ENCODE measurements at regions not wholly inside any gene's neighbourhood (a gene's known extent, or its start where the extent isn't known, plus 50 kb on each side); places are given as distances from the start of the nearest gene placed in this dataset.
"Not testable (repeated sequence)": the region's sequence is repeated elsewhere in the genome, so short reads cannot be mapped to it uniquely, and the experiment has no call there.

DNA sequence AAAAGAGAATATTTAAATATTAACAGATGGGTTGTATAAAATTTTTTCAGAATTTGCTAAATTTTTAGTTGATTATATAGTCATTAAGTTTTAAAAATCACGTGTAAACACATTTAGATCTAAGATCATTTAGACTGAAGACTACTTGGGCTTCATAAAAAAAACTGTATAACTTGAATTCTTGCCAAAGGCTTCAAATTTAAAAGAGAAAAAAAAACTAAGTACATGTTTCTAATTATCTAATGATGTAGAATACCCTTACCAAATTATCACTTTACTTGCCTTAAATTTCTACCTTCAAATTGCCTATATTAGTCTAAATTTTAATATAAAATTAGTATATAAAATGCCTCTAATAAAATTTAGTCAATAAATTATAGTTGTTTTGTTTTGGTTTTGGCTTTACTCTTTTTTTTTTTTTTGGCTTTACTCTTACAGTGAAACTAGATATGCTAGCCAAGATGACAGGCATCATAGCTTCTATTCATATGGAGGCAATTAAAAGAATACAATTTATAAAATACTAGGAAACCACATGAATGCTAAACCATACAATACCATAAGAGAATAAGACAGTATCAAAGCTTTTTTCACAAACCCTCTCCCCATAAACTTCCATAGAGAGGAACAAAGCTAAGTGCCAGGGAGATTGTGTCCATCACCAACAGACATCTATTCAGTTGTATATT, 183.1 kb upstream of the KCNMB2 start:
- H3K4me1 ChIP-seq (ENCODE audit: control insufficient read depth in 3 of 3, insufficient read depth in 2 of 3, low read depth in 1 of 3, low read length in 2 of 3) = peaks cover 0 to 2% (median 0%) of the 10 kb centered on the region in 3 donors
- no peak for FAIRE-seq
- no peak overlapping the region for H3K27ac ChIP-seq (ENCODE audit: low read depth in 1 of 3, low read length in 2 of 3)
- no peak overlapping the region for H3K4me3 ChIP-seq (ENCODE audit: low read depth in 1 of 3, low read length in 3 of 3)
- H3K27me3 ChIP-seq (ENCODE audit: control insufficient read depth in 3 of 3, insufficient read depth in 3 of 3, low read length in 3 of 3) = no peaks in the 10 kb centered on the region
- 14 to 32% (median 19%) methylated on average over 1 of the region's 1 CpG for WGBS, 3 donors
- peaks cover 0 to 8% of the 10 kb centered on the region in 2 donors for H3K9me3 ChIP-seq (ENCODE audit: control insufficient read depth in 2 of 2, insufficient read depth in 1 of 2, low read depth in 1 of 2, low read length in 1 of 2)
- no peak for DNase-seq
- no peaks in the 10 kb centered on the region for H3K36me3 ChIP-seq (ENCODE audit: control insufficient read depth in 3 of 3, insufficient read depth in 2 of 3, low read depth in 1 of 3, low read length in 3 of 3)

DNA sequence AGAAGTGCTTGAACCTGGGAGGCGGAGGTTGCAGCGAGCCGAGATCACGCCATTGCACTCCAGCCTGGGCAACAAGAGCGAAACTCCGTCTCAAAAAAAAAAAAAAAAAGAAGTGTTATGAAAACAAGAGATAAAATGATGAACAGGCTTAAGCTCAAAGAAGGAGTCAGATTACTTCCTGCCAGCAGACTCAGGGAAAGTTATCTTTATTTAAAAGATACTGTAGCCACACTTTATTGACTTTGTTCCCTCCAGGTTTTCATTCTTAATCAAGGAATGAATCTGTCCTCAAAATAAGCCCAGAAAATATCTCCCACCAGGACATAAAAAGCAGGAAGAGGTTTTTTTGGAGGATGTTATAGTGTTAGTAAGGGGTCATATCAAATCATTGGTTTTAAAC, 176.5 kb upstream of the KCNMB2 start:
- DNase-seq (no peak), FAIRE-seq (no peak)
- no peaks in the 10 kb centered on the region for H3K27me3 ChIP-seq (ENCODE audit: control insufficient read depth in 3 of 3, insufficient read depth in 3 of 3, low read length in 3 of 3)
- H3K4me1 ChIP-seq (ENCODE audit: control insufficient read depth in 3 of 3, insufficient read depth in 2 of 3, low read depth in 1 of 3, low read length in 2 of 3) = no peaks in the 10 kb centered on the region
- H3K4me3 ChIP-seq (ENCODE audit: low read depth in 1 of 3, low read length in 3 of 3) = no peak overlapping the region
- H3K9me3 ChIP-seq (ENCODE audit: control insufficient read depth in 2 of 2, insufficient read depth in 1 of 2, low read depth in 1 of 2, low read length in 1 of 2) = peaks cover 0 to 5% of the 10 kb centered on the region in 2 donors
- no peak overlapping the region for H3K27ac ChIP-seq (ENCODE audit: low read depth in 1 of 3, low read length in 2 of 3)
- H3K36me3 ChIP-seq (ENCODE audit: control insufficient read depth in 3 of 3, insufficient read depth in 2 of 3, low read depth in 1 of 3, low read length in 3 of 3) = no peaks in the 10 kb centered on the region
- WGBS, 3 donors = 55 to 80% (median 65%) methylated on average over 3 to 6 of the region's 6 CpGs

DNA sequence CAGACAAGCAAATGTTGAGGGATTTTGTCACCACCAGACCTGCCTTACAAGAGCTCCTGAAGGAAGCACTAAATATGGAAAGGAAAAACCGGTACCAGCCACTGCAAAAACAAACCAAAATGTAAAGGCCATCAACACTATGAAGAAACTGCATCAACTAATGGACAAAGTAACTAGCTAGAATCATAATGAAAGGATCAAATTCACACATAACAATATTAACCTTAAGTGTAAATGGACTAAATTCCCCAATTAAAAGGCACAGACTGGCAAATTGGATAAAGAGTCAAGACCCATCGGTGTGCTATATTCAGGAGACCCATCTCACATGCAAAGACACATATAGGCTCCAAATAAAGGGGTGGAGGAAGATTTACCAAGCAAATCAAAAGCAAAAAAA, 173.2 kb upstream of the KCNMB2 start:
- not testable (repeated sequence) for H3K27ac ChIP-seq (ENCODE audit: low read depth in 1 of 3, low read length in 2 of 3); FAIRE-seq; H3K4me3 ChIP-seq (ENCODE audit: low read depth in 1 of 3, low read length in 3 of 3); H3K9me3 ChIP-seq (ENCODE audit: control insufficient read depth in 2 of 2, insufficient read depth in 1 of 2, low read depth in 1 of 2, low read length in 1 of 2); H3K36me3 ChIP-seq (ENCODE audit: control insufficient read depth in 3 of 3, insufficient read depth in 2 of 3, low read depth in 1 of 3, low read length in 3 of 3); DNase-seq; H3K27me3 ChIP-seq (ENCODE audit: control insufficient read depth in 3 of 3, insufficient read depth in 3 of 3, low read length in 3 of 3); H3K4me1 ChIP-seq (ENCODE audit: control insufficient read depth in 3 of 3, insufficient read depth in 2 of 3, low read depth in 1 of 3, low read length in 2 of 3)
- WGBS, 3 donors = 84 to 88% (median 87%) methylated on average over 2 of the region's 2 CpGs

DNA sequence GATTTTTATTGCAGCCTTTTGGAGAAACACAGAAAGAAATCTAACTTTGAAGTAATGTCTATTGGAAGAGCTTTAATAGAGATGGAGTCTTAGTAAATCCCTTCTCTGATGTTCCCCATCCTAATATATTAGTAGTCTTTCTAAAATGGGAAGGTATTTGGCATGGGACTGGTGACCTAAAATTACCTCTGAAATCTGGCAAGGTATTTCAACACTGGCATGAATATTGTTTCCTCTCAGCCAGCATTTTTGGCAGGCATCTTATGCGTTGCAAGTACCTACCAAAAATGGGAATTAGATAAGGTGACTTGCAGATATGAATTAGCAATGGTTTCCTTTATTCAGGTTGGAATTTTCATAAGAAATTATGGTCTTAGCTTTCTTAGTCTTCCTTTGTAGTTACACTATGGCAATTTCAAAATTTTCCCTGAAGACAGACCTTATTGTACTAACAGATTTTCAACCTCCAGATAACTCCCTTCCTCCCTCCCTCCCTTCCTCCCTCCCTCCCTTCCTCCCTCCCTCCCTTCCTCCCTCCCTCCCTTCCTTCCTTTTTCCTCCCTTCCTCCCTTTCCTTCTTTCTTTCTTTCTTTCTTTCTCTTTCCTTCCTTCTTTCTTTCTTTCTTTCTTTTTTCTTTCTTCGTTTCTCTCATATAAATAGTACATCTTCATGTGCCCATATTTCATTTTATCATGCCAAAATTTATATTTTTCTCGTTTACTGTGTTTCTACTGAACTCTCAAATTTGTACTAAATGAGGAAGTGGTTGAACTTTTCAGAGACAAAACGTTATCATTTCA, 168.2 kb upstream of the KCNMB2 start:
- FAIRE-seq = no peak
- no peaks in the 10 kb centered on the region for H3K9me3 ChIP-seq (ENCODE audit: control insufficient read depth in 2 of 2, insufficient read depth in 1 of 2, low read depth in 1 of 2, low read length in 1 of 2)
- H3K4me1 ChIP-seq (ENCODE audit: control insufficient read depth in 3 of 3, insufficient read depth in 2 of 3, low read depth in 1 of 3, low read length in 2 of 3) = no peaks in the 10 kb centered on the region
- H3K4me3 ChIP-seq (ENCODE audit: low read depth in 1 of 3, low read length in 3 of 3) = no peak overlapping the region
- H3K27ac ChIP-seq (ENCODE audit: low read depth in 1 of 3, low read length in 2 of 3) = no peak overlapping the region
- DNase-seq = no peak
- 27 to 43% (median 30%) methylated on average over 4 of the region's 4 CpGs for WGBS, 3 donors
- no peaks in the 10 kb centered on the region for H3K36me3 ChIP-seq (ENCODE audit: control insufficient read depth in 3 of 3, insufficient read depth in 2 of 3, low read depth in 1 of 3, low read length in 3 of 3)
- H3K27me3 ChIP-seq (ENCODE audit: control insufficient read depth in 3 of 3, insufficient read depth in 3 of 3, low read length in 3 of 3) = no peaks in the 10 kb centered on the region

DNA sequence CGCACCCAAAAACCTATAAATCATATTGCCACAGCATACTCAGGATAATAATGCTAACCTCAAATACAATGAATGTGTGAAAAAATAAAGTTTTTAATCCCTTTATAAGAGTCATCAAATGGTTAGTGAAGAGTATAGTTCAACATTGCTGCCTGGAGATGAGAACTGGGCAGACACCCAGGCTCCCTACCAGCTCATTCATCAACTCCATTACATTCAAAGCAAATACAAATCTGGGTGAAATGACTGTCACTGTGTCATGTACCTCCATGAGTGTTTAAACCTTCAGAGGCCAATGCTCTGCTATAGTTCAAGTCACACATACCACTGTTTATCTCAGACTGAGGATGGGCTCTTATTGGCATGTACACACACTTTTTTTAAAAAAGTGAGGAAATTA, 167.2 kb upstream of the KCNMB2 start:
- Histone ChIP-seq H3K27me3 (ENCODE audit: control insufficient read depth in 3 of 3, insufficient read depth in 3 of 3, low read length in 3 of 3) (no peaks in the 10 kb centered on the region), H3K4me3 (ENCODE audit: low read depth in 1 of 3, low read length in 3 of 3) (no peak overlapping the region), H3K36me3 (ENCODE audit: control insufficient read depth in 3 of 3, insufficient read depth in 2 of 3, low read depth in 1 of 3, low read length in 3 of 3) (no peaks in the 10 kb centered on the region), H3K27ac (ENCODE audit: low read depth in 1 of 3, low read length in 2 of 3) (no peak overlapping the region), H3K4me1 (ENCODE audit: control insufficient read depth in 3 of 3, insufficient read depth in 2 of 3, low read depth in 1 of 3, low read length in 2 of 3) (no peaks in the 10 kb centered on the region), H3K9me3 (ENCODE audit: control insufficient read depth in 2 of 2, insufficient read depth in 1 of 2, low read depth in 1 of 2, low read length in 1 of 2) (no peaks in the 10 kb centered on the region)
- DNase-seq = no peak
- no peak for FAIRE-seq
- WGBS, 3 donors = 87 to 95% (median 94%) methylated on average over 1 of the region's 1 CpG

DNA sequence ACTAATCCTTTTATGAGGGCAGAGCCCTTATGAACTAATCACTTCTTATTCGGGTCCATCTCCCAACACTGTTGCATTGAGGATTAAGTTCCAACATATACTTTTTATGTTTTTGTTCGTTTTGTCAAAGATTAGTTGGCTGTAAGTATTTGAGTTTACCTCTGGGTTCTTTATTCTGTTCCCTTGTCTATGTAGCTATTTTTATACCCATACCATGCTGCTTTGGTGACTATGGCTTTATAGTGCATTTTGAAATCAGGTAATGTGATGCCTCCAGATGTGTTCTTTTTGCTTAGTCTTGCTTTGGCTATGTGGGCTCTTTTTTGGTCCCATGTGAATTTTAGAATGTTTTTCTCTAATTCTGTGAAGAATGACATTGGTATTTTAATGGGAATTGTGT, 166.4 kb upstream of the KCNMB2 start:
- H3K27ac ChIP-seq (ENCODE audit: low read depth in 1 of 3, low read length in 2 of 3) = no peak overlapping the region
- WGBS, 3 donors = 59 to 80% (median 73%) methylated on average over 2 of the region's 2 CpGs
- FAIRE-seq (no peak), DNase-seq (no peak)
- no peak overlapping the region for H3K4me3 ChIP-seq (ENCODE audit: low read depth in 1 of 3, low read length in 3 of 3)
- H3K36me3 ChIP-seq (ENCODE audit: control insufficient read depth in 3 of 3, insufficient read depth in 2 of 3, low read depth in 1 of 3, low read length in 3 of 3) = no peaks in the 10 kb centered on the region
- H3K9me3 ChIP-seq (ENCODE audit: control insufficient read depth in 2 of 2, insufficient read depth in 1 of 2, low read depth in 1 of 2, low read length in 1 of 2) = no peaks in the 10 kb centered on the region
- H3K4me1 ChIP-seq (ENCODE audit: control insufficient read depth in 3 of 3, insufficient read depth in 2 of 3, low read depth in 1 of 3, low read length in 2 of 3) = no peaks in the 10 kb centered on the region
- no peaks in the 10 kb centered on the region for H3K27me3 ChIP-seq (ENCODE audit: control insufficient read depth in 3 of 3, insufficient read depth in 3 of 3, low read length in 3 of 3)

DNA sequence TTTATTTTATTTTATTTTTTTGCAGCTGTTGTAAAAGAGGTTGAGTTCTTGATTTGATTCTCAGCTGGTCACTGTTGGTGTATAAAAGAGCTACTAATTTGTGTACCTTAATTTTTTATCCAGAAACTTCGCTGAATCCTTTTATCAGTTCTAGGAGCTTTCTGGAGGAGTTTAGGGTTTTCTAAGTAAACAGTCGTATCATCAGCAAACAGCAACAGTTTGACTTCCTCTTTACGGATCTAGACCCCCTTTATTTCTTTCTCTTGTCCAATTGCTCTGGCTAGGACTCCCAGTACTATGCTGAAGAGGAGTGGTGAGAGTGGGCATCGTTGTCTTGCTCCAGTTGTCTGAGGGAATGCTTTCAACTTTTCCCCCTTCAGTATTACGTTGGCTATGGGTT, 165.8 kb upstream of the KCNMB2 start:
- H3K4me3 ChIP-seq (ENCODE audit: low read depth in 1 of 3, low read length in 3 of 3) = no peak overlapping the region
- H3K27me3 ChIP-seq (ENCODE audit: control insufficient read depth in 3 of 3, insufficient read depth in 3 of 3, low read length in 3 of 3) = no peaks in the 10 kb centered on the region
- FAIRE-seq = no peak
- H3K36me3 ChIP-seq (ENCODE audit: control insufficient read depth in 3 of 3, insufficient read depth in 2 of 3, low read depth in 1 of 3, low read length in 3 of 3) = no peaks in the 10 kb centered on the region
- no peaks in the 10 kb centered on the region for H3K9me3 ChIP-seq (ENCODE audit: control insufficient read depth in 2 of 2, insufficient read depth in 1 of 2, low read depth in 1 of 2, low read length in 1 of 2)
- DNase-seq = no peak
- H3K27ac ChIP-seq (ENCODE audit: low read depth in 1 of 3, low read length in 2 of 3) = no peak overlapping the region
- H3K4me1 ChIP-seq (ENCODE audit: control insufficient read depth in 3 of 3, insufficient read depth in 2 of 3, low read depth in 1 of 3, low read length in 2 of 3) = no peaks in the 10 kb centered on the region
- WGBS, 3 donors = 74 to 81% (median 76%) methylated on average over 5 of the region's 5 CpGs

DNA sequence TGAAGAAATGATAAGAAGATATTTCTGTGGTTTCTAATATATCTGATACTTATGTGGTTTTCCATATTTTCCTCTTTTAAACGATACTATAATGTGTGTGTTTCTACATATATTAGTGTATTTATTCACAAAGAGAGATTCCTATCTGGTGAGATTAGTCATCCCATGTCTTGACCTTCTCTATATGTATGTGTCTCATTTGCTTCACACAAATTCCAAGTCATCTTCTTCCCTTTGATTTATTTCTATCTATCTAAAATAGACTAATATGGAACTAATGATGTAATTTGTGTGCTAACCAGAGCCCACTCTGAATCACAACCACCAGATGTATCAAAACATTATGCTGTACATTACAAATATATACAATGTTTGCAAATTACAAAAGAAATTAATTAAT, 154.7 kb upstream of the KCNMB2 start:
- Histone ChIP-seq H3K9me3 (ENCODE audit: control insufficient read depth in 2 of 2, insufficient read depth in 1 of 2, low read depth in 1 of 2, low read length in 1 of 2) (no peaks in the 10 kb centered on the region), H3K4me1 (ENCODE audit: control insufficient read depth in 3 of 3, insufficient read depth in 2 of 3, low read depth in 1 of 3, low read length in 2 of 3) (no peaks in the 10 kb centered on the region), H3K27me3 (ENCODE audit: control insufficient read depth in 3 of 3, insufficient read depth in 3 of 3, low read length in 3 of 3) (no peaks in the 10 kb centered on the region), H3K4me3 (ENCODE audit: low read depth in 1 of 3, low read length in 3 of 3) (no peak overlapping the region), H3K36me3 (ENCODE audit: control insufficient read depth in 3 of 3, insufficient read depth in 2 of 3, low read depth in 1 of 3, low read length in 3 of 3) (no peaks in the 10 kb centered on the region), H3K27ac (ENCODE audit: low read depth in 1 of 3, low read length in 2 of 3) (no peak overlapping the region)
- no peak for DNase-seq
- no peak for FAIRE-seq
- 58 to 88% (median 69%) methylated on average over 1 of the region's 1 CpG for WGBS, 3 donors

Measured in small intestine (tissue), 7 donors.